GM10266 (cell line): ENCODE measurements at regions not wholly inside any gene's neighbourhood (a gene's known extent, or its start where the extent isn't known, plus 50 kb on each side); places are given as distances from the start of the nearest gene placed in this dataset.
"Not testable (repeated sequence)": the region's sequence is repeated elsewhere in the genome, so short reads cannot be mapped to it uniquely, and the experiment has no call there.

Experiments used
- DNase-seq: peaks from one replicate; pipeline ENCODE4 v3.0.0; 2012; ENCODE audit errors: extremely low spot score
- CTCF ChIP-seq: IDR thresholded peaks from 2 replicates; pipeline ENCODE4 v1.5.1; 2012; ENCODE audit warnings: mild to moderate bottlenecking, low read depth; ENCODE audit not compliant: control insufficient read depth, insufficient read depth; ENCODE audit errors: missing control alignments

- DNase-seq: no peak
- no peak for TF ChIP-seq CTCF
Measured at GRCh38 chrX:63581906-63582305, 203.1 kb downstream of the ARHGEF9 start.

- no peak for TF ChIP-seq CTCF
- DNase-seq: no peak
Measured at GRCh38 chrX:63581398-63581797, 203.6 kb downstream of the ARHGEF9 start.

GRCh38 chrX:63576533-63576932 is 208.5 kb downstream of the ARHGEF9 start:
- no peak for TF ChIP-seq CTCF
- no peak for DNase-seq

- not testable (repeated sequence) for DNase-seq
Measured at GRCh38 chrX:63575700-63576099, 209.3 kb downstream of the ARHGEF9 start.

- TF ChIP-seq CTCF: no peak
- DNase-seq: no peak
Measured at GRCh38 chrX:63566856-63567255, 215.7 kb upstream of the SPIN4 start.

- no peak for DNase-seq
- no peak for TF ChIP-seq CTCF
Measured at GRCh38 chrX:63561425-63561824, 210.3 kb upstream of the SPIN4 start.

- DNase-seq: peak; percentile 38
- TF ChIP-seq CTCF: no peak
Measured at GRCh38 chrX:63560601-63561218, 209.6 kb upstream of the SPIN4 start.

GRCh38 chrX:63551856-63552255 is 200.7 kb upstream of the SPIN4 start:
- TF ChIP-seq CTCF: no peak

More at GRCh38 chrX:63551856-63552255, 200.7 kb upstream of the SPIN4 start:
- DNase-seq: no peak
